GM19452 (cell line): ENCODE measurements at regions not wholly inside any gene's neighbourhood (a gene's known extent, or its start where the extent isn't known, plus 50 kb on each side); places are given as distances from the start of the nearest gene placed in this dataset.

Source experiments
- ATAC-seq: cut with Tn5 transposase; IDR thresholded peaks from one replicate; pipeline ENCODE4 v1.9.1; 2021; ENCODE audit not compliant: unreplicated experiment

DNA sequence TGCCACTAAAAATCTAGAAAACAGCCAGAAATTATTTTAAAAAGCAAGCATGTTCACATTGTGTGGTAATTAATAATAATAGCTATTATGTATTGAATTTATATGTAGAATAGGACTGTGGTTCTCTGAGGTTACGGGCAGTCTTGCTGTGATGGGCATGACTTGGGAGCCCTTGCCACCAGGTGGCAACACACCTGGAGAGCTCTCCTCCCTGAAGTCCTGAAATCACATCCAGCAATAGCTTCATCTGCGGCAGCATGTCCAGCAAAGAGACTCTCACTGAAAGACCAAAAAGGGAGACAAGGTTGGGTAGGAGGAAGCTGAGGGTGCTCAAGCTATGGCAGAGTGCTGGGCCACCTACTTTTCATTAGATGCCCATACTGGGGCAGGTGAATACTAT lies 206.8 kb upstream of the IL12A start:
- no peak for ATAC-seq

DNA sequence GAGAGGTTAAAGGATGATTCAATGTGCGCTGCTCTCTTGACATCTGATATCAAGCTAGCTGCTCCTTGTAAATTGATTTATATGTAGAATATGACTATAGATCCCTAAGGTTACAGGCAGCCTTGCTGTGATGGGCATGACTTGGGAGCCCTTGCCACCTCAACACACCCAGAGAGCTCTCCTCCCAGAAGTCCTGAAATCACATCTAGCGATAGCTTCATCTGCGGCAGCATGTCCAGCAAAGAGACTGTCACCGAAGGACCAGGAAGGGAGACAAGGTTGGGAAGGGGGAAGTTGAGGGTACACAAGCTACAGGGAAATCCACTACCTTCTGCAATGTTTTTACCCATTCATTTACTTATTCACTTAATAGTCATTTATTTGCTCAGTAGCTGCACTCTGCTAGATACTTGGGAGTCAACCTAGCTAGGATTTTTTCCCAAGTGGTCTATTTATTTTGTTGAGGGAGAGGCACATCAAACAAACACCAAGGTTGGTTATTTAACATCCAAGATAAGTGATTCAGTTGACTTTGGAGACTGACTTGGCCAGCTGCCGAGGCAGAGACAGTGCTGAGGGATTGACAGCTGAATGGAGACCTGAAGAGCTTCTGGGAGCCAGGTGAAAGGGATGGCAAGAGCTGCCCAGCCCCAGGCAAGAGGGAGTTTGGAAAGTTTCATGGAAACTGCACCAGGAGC lies 205.8 kb upstream of the IL12A start:
- ATAC-seq = no peak

DNA sequence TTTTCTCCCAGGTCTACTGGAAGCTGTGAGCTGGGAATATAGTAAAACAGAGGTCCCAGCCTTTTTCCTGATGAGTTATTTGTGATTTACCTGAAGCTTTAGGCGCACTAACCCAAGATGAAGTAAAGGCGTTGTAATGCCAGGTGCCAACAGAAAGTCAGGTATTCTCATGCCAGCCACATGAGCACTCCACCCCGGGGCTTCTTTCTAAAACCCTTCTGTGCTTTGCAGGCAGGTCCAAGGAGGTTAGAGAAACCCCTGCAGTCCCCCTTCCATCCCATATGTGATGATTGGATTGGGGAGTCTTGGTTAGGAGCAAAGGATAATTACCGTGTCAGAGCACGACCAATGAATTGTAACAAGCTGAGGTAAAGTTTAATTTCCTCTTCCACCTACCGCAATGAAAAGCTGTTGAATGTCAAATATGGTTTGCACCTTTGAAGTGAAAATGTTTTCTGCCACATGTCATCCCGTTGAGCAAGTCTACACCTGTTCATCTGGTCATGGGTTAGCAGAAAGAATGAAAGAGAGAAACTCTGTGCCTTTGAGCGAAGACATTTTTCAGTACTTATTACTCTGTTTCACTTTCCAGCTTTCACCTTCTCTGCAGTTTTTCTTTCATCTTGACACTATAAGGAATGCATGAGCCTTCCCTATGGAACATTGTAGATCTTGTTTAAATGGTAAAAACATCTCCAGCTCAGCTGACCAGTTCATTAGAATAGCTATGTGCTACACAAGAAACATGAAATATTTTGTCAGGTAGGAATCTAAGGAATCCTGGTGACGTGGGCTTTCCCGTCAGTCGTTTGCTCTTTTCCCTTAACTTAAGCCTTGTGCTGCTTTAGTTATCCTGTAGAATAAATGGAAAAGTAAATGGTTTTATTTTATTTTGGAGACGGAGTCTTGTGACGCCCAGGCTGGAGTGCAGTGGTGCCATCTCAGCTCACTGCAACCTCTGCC lies 204.6 kb upstream of the IL12A start:
- ATAC-seq = no peak

DNA sequence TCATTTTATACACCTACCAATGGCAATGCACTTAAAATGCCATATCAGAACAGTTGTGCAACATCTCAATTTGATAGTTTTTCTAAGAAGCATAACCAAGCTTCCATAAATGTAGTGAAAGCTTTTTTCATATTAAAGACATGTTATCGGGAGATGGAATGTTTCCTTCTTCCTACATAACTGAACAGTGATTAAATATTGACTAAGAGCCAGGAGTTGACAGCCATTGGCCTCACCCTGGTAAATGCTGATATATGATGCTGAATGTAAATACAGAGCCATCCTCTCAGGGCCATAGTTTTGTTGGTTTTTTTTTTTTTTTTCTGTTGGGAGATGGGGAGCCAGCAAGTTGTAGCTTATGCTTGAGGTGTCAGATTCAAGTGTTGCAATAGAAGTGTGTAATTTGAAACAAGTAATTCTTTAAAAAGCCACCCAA lies 203.3 kb upstream of the IL12A start:
- no peak for ATAC-seq

DNA sequence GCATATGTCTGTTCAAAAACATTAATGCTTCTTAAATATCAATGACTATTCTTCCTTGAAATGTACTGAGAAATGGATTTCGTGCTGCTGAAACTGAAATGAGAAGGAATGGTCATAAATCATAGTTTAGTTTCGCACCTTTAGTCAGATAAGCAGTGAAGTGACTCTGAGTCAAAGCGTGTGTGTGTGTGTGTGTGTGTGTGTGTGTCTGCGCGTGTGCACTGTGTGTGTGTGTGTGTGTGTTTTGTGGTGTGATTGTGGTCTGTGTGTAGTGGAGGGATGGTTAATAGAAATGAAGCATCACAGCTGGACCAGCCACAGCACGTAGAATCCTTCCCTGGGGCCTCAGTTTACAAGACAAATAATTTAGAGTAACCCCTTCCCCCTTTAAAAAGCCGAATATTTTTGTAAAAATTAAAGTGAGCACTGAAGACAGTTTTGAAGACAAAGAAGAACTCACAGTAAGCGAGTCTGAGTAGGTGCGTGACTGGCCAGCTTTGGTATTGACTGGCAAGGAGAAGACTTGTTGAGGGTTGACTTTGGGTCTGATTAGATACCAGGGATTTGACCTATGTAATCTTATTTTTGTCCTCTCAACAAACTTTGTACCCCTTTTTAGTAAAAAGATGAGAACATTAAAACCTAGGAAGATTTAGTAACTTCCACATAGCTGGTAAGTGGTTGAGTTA lies 202.0 kb upstream of the IL12A start:
- ATAC-seq = no peak

DNA sequence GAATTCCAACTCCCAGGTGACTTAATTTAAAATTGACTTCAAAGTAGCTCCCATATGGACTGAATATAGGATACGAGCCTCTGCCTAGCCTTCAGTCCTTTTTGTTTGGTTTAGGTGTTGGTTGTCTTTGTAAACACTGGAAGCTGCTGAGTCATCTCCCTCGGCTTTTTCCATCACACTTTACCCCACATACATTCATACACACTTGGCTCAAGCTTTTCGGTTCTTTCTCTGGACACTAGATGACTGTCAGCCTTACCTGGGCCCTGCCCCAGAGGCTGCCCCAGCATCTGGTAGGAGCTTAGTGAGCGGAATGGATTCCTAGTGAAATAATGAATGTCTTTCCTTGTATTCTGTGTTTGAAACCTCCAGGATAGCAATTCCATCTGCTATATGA lies 201.5 kb upstream of the IL12A start:
- no peak for ATAC-seq

DNA sequence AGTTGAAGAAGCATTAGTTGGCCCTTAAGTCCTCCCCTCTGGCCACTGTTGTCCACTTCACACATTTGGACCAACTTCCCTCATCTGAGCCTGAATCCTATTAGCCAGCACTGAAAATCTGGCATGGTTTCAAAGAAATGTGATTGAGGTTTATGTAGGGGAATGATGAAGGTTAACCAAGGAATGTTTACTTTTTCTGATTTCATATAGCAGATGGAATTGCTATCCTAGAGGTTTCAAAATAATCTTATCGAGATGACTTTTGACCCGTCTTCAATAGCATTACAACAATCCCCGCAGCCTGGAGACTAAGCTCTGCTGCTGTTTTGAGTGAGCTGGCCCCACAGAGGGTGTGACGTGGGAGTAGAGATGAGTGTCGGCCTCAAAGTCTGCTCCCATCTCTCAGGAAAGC lies 200.8 kb upstream of the IL12A start:
- no peak for ATAC-seq

DNA sequence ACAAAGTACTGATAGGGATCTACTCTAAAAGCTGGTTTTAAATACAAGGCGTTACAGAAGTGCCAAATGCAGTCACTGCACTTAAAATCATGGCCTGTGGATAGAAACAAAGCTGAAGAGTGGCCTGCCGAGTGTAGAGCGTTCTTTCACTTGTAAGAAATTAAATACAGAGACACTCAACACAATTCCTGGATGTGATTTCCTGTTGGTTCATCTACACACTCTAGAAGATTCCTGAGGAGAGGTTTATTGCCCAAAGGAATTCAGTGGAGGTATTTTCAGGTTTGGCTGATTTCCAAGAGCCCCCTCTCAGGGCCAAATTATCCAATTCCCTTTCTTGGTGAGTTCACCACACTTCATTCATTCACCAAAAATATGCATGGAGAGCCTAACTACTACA lies 200.3 kb upstream of the IL12A start:
- no peak for ATAC-seq

DNA sequence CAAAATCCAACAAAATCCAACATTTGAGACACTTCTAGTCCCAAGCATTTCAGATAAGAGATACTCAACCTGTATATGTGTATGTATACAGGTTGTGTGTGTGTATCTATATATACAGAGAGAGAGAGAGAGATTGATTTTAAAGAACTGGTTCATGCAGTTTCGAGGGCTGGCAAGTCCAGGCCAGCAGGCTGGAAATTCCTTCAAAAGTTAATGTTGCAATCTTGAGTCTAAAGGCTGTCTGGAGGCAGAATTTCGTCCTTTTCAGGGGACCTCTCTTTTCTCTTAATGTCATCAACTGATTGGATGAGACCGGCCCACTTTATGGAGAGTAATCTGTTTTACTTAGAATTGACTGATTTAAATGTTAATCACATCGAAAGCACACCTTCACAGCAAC lies 199.6 kb upstream of the IL12A start:
- ATAC-seq = no peak

DNA sequence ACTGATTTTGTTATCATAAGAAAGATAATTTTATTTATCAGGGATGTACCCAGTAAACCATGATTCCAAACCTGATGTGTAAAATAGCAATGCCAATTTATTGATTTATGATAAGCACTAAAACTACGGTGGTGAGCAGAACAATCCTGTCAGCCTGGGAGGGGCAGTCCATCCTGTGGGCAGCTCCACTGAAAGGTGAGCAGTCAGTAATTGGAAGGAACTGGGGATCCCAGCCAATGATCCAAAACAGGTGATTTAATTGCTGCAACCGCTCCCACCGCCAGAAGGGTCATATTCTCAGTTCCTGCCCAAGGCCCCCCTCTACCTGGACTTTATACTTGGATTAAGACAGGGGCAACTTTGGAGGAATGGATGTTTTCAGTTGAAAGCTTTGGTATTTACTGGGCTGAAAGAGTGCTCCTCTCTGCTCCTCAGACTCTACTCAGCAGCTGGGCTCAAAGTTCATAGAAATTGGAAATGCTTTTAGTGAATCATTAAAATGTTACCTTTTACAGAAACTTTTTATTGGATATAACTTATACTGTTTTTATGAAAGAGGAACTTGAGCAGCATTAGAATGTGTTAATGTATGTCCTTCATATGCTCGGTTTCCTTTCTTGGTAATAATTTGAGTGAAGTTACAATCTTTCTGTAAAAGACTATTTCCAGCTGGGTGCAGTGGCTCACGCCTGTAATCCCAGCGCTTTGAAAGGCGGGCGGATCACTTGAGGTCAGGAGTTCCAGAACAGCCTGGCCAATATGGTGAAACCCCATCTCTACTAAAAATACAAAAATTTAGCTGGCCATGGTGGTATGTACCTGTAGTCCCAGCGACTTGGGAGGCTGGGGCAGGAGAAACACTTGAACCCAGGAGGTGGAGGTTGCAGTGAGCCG lies 198.6 kb upstream of the IL12A start:
- no peak for ATAC-seq

DNA sequence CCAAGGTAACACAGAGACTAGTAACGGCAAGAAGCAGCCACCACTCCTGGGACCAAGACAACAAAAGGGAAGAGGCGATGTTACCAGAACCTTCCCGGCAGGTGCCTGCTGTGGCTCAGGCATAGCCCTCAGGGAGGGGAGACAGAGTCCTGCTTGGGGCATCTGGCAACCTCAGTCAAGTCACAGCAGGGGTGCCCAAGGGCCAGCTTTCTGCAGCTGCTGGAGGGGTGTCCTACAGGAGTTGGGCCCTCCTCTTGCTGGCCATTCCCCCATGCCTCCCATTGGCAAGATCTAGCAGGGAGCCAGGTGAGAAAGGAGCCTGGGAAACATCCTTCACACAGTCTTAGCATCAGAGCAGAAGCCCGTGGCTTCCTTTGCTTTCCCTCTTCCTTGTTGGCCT lies 197.3 kb upstream of the IL12A start:
- ATAC-seq = no peak

DNA sequence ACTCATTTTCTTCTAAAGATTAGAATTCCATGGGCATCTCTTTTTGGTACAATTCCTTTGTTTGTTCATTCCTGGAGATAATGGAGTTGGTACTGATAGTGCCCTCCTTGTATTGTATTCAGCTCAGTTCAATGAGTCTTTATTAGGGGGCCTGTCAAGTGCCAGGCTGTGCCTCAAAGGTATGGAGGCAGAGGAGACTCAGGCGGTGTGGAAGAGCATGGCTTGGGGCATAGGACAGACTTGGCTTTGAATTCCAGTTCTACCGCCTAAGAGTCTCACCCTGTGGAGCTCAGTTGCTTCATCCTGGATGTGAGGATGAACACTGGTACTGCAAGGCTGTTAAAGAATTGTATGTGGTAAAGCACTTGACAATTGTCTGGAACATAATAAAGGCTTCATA lies 196.6 kb upstream of the IL12A start:
- ATAC-seq = no peak

DNA sequence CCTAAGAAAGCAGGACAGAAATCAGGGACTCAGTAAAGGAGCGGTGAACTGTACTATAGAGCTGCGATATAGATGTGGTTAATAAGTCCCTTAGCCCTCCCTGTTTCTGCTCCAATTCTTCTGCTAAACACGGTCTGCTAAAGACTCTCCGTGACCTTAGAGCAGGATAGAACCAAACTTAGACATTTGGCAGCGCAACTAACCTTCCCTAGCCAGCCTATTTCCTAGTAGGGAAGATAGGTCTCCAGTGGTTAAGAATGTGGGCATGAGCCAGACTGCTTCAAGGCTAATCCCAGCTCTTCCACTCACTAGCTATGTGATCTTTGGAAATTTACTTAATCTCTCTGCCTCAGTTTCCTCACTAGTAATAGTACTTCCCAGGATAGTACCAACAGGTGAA lies 193.6 kb upstream of the IL12A start:
- ATAC-seq = no peak

DNA sequence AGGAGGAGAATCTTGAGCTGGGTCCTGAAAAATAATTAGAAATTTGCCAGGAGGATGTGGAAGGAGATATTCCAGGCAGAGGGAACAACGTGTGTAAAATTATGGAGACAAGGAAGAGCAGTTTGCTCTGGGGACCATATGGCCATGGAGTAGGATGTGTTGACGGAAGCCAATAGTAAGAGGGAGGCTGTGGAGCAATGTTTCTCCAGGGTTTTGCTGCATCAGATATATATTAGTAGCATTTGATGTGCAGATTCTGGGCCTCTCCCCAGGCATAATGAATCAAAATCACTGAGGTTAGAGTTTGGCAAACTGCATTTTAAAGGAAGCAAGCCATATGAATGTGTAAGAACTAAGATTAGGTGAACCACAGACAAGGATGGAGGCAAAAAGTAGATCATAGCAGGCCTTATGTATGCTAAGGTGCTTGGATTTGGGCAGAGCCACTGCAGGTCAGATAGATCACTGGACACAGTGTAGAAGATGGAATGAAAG lies 192.9 kb upstream of the IL12A start:
- ATAC-seq = no peak

DNA sequence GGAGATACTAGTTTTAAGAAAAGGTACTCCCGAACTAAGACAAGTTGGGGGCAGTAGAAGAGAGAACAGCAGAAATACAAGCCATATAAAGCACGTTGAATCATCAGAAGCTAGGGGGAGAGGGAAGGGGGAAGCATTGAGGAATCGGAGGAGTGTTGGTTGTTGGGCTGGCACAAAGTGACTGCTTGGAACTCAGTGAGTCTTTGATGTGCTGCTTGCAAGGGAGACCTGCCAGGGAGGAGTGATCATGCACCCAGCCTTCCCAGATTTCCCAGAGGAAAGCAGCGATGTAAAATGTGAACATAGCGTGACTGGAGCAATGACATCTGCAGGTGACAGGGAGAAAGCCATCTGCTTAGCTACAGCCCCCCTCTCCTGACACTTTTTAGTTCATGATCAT lies 192.4 kb upstream of the IL12A start:
- ATAC-seq = no peak

DNA sequence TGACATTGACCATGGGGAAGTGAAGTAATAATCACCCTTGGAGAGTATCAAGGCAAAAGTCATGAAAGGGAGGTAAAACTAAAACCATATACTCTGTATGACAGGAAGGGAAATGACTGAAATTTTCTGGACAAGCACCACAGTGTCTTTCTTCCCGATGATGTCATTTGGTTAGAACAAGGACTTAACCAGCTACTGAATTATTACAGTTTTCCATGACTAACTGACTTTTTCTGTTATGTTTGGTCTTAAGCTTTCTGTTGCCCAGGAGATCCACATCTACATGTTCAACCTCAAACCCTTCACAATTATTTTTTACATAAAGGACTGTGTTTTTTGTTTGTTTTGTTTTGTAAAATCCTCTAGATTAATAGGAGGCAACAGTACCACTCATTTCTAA lies 191.9 kb upstream of the IL12A start:
- ATAC-seq = no peak

DNA sequence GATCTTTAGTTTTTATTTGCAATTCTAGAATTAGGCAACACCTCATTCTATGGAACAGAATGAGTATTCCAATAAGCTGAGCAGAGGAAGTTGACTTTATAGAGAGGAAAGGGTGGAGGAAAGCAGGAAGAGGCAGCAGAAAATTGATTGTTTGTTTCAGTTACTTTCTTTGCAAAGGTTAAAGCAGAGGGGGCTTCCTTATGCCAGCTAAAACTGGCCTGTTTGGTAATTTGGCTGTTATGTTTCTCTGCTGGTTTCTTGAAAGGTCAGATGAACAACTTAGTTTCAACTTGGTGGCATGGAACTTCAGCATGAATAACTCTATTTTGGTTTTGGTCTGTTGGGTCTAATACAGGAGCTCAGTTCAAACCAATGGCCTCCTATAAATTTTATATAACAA lies 190.9 kb upstream of the IL12A start:
- ATAC-seq = no peak

DNA sequence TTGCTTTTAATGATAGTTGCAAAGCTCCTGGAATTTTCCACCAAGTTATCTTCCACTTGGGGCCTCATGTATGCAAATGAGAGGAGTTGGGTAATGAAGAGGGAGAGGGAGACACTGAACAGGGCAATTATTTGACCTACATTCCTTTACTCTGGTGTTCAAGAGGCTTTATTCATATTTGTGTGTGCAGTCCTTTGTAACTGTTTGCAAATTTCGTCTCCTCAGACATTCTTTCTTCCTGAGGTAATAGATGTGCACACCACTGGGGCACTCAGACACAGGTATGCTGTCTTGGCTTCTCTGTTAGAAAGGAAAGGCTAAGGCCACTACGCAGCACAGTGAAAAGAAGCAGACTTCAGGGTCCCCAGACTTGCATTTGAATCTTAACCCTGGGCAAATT lies 189.7 kb upstream of the IL12A start:
- no peak for ATAC-seq

DNA sequence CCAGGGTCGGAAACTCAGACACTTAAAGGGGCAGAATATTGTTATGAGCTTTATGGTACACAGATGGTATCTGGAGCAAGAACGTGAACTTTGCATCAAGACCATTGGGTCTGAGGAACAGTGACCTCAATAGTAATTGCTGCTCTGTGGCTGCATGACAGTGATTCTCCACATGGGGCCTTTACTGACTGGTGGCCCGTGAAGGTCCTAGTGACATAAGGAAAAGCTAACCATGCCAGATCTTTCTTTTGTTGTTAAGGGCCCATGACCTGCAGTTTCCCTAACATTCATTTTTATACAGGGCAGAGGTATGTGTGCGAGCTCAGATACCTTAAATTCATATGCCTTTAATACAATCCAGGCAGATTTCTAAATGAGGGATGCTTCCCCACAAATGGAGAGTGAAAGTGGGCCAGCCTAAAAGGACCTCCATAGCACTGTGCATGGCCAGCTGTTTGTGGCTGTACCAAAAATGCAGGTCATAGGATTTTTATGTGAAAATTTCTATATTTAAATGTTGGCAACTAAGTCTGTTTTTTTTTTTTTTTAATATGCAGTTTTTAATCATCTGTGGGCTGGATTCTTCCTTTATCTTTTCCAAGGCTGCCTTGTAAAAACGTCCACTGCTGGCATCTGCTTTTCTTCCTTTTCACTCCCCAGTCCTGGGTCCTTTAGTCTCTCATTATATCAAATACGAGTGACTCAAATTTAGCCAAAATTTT lies 188.0 kb upstream of the IL12A start:
- no peak for ATAC-seq

DNA sequence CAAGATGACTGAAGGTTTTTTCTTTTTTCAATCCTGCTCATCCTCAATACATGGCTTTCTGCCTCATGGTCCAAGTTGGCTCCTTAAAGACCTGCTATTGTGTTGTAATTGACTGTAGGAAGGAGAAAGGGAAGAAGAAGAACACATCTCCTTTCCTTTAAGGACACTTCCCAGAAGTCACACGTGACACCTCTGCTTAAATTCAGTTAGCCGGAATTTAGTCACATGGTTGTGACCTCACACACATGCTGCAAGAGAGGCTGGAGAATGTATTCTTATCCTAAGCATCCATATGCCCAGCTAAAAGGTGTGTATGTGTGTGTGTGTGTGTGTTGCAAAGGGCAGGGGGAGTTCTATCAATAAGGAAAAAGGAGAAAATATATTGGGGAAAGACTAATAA lies 185.8 kb upstream of the IL12A start:
- no peak for ATAC-seq
